Tibial artery (tissue), 4 donors: ENCODE measurements at regions not wholly inside any gene's neighbourhood (a gene's known extent, or its start where the extent isn't known, plus 50 kb on each side); places are given as distances from the start of the nearest gene placed in this dataset.

Source experiments
- DNase-seq, 2 donors: peaks; one replicate each; pipeline ENCODE4 v3.0.0-alpha.2; 2019
- H3K27ac ChIP-seq, 2 donors: fragments of 200-600 bp; sonication (generic) in 1 of 2; 1 replicate in 1 of 2; 2 replicates in 1 of 2; pipeline ENCODE4 v1.5.1; 2018 to 2019; ENCODE audit warnings: mild to moderate bottlenecking in 1 of 2
- H3K27me3 ChIP-seq, 2 donors: fragments of 200-600 bp; sonication (generic) in 1 of 2; one replicate each; pipeline versions ENCODE4 v1.5.1 to v1.6.0; 2016 to 2019
- H3K36me3 ChIP-seq, 3 donors: fragments of 200-600 bp; sonication (generic) in 2 of 3; one replicate each; pipeline ENCODE4 v1.5.1; 2016 to 2019; ENCODE audit warnings: mild to moderate bottlenecking in 2 of 3
- H3K4me1 ChIP-seq, 4 donors: fragments of 200-600 bp; sonication (generic) in 2 of 4; 1 replicate in 3 of 4; 2 replicates in 1 of 4; pipeline ENCODE4 v1.5.1; 2016 to 2019
- H3K4me3 ChIP-seq, 2 donors: fragments of 200-600 bp; sonication (generic) in 1 of 2; 1 replicate in 1 of 2; 2 replicates in 1 of 2; pipeline ENCODE4 v1.5.1; 2018 to 2019; ENCODE audit warnings: mild to moderate bottlenecking in 2 of 2
- H3K9me3 ChIP-seq, 3 donors: fragments of 200-600 bp; sonication (generic) in 1 of 3; one replicate each; pipeline ENCODE4 v1.5.1; 2016 to 2019
- CTCF ChIP-seq, 2 experiments: fragments of 200-600 bp in 1 of 2; fragments of 450-650 bp in 1 of 2; IDR thresholded peaks; one replicate each; pipeline ENCODE4 v1.5.1; 2017 to 2019; ENCODE audit warnings: antibody characterized with exemption in 2 of 2, mild to moderate bottlenecking in 1 of 2, moderate library complexity in 1 of 2
- intact Hi-C: fragments of 100-400 bp; cut with DNase I; formaldehyde crosslinking; loops from one replicate; pipeline ENCODE4 v1.15.0; 2023; ENCODE audit warnings: low total_unique reads

GRCh38 chr13:70795484-70795883 lies 687.2 kb upstream of the KLHL1 start:
- no peak for TF ChIP-seq CTCF (IDR thresholded peaks at IDR 0.05)
- Histone ChIP-seq H3K36me3 (no peaks in the 10 kb centered on the region), H3K4me3 (no peak overlapping the region), H3K27ac (no peak overlapping the region), H3K27me3 (no peaks in the 10 kb centered on the region), H3K9me3 (no peaks in the 10 kb centered on the region), H3K4me1 (no peaks in the 10 kb centered on the region)
- intact Hi-C loops, result no loop called here
- DNase-seq, result no peak

GRCh38 chr13:70792121-70792520 lies 683.9 kb upstream of the KLHL1 start:
- TF ChIP-seq CTCF (IDR thresholded peaks at IDR 0.05), result no peak
- Histone ChIP-seq H3K36me3 (no peaks in the 10 kb centered on the region), H3K27ac (no peak overlapping the region), H3K4me1 (no peaks in the 10 kb centered on the region), H3K9me3 (no peaks in the 10 kb centered on the region), H3K27me3 (no peaks in the 10 kb centered on the region), H3K4me3 (no peak overlapping the region)
- no peak for DNase-seq
- intact Hi-C loops, result no loop called here

- Histone ChIP-seq H3K4me1 (no peaks in the 10 kb centered on the region), H3K27ac (no peak overlapping the region), H3K36me3 (no peaks in the 10 kb centered on the region), H3K27me3 (no peaks in the 10 kb centered on the region), H3K4me3 (no peak overlapping the region), H3K9me3 (no peaks in the 10 kb centered on the region)
- DNase-seq, result no peak
- no peak for TF ChIP-seq CTCF (IDR thresholded peaks at IDR 0.05)
- intact Hi-C loops, result no loop called here
These were observed 681.5 kb upstream of the KLHL1 start for GRCh38 chr13:70789751-70790150.

- intact Hi-C loops, result no loop called here
These were observed 679.8 kb upstream of the KLHL1 start for GRCh38 chr13:70788074-70788473.

GRCh38 chr13:70784207-70784989 lies 676.1 kb upstream of the KLHL1 start:
- intact Hi-C loops, result no loop called here
- Histone ChIP-seq H3K4me1 (no peaks in the 10 kb centered on the region), H3K27me3 (no peaks in the 10 kb centered on the region), H3K9me3 (no peaks in the 10 kb centered on the region), H3K4me3 (no peak overlapping the region), H3K27ac (no peak overlapping the region), H3K36me3 (no peaks in the 10 kb centered on the region)
- no peak for TF ChIP-seq CTCF (IDR thresholded peaks at IDR 0.05)
- no peak for DNase-seq

More at GRCh38 chr13:70788074-70788473, 679.8 kb upstream of the KLHL1 start:
- DNase-seq, result no peak
- H3K36me3 ChIP-seq, result no peaks in the 10 kb centered on the region
- no peaks in the 10 kb centered on the region for H3K27me3 ChIP-seq
- no peaks in the 10 kb centered on the region for H3K9me3 ChIP-seq
- H3K4me1 ChIP-seq, result no peaks in the 10 kb centered on the region
- no peak overlapping the region for H3K27ac ChIP-seq
- no peak for TF ChIP-seq CTCF (IDR thresholded peaks at IDR 0.05)
- H3K4me3 ChIP-seq, result no peak overlapping the region
